ENCODE measurements at regions not wholly inside any gene's neighbourhood (a gene's known extent, or its start where the extent isn't known, plus 50 kb on each side); places are given as distances from the start of the nearest gene placed in this dataset.

GRCh38 chr9:13383855-13384254 is 104.4 kb upstream of the MPDZ start:
- TF ChIP-seq CTCF (conservative IDR thresholded peaks at IDR 0.05), result no peak
- Histone ChIP-seq H3K36me3 (ENCODE audit: control insufficient read depth, insufficient read depth, low read length) (no peaks in the 10 kb centered on the region), H3K9ac (ENCODE audit: extremely low read depth, low read length, poor library complexity, severe bottlenecking) (no peak overlapping the region), H3K4me1 (ENCODE audit: control insufficient read depth, insufficient read depth, low read length) (no peaks in the 10 kb centered on the region), H3K27ac (ENCODE audit: low read depth, low read length) (no peak overlapping the region), H3K4me3 (ENCODE audit: low read length) (no peak overlapping the region), H3K9me3 (ENCODE audit: control insufficient read depth, low read length) (no peaks in the 10 kb centered on the region), H3K27me3 (ENCODE audit: control insufficient read depth, insufficient read depth, low read length, poor library complexity, severe bottlenecking) (no peaks in the 10 kb centered on the region)
- Mint-ChIP-seq H3K27ac (no peak overlapping the region), H3K9me3 (peaks cover 8% of the 10 kb centered on the region), H3K36me3 (ENCODE audit: low read depth) (no peaks in the 10 kb centered on the region), H3K4me1 (no peaks in the 10 kb centered on the region), H3K27me3 (ENCODE audit: insufficient read depth) (no peaks in the 10 kb centered on the region), H3K4me3 (no peak overlapping the region)
- 94 to 100% methylated on average over 1 of the region's 1 CpG for WGBS, 2 experiments (ENCODE audit: insufficient coverage in 1 of 2, insufficient read length in 1 of 2)
- DNase-seq, result no peak

DNA sequence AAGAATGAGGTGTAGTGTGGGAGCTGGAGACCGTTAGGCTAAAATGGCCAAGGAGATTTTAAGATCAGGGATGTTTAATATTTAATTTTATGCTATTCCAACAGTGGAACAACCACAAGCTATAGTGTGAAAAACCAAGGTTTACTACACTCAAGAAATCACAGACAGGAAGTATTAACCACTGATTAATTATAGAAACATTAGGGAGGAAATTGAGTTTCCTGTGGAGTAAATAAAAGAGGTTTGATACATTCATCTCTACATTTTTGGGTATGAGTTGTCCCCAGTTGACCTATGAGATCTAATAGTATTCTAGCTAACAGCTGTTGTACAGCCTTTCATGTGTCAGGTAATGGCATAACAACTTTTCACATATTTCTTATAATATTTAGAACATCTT is 103.7 kb upstream of the MPDZ start:
- no peak overlapping the region for H3K9ac ChIP-seq (ENCODE audit: extremely low read depth, low read length, poor library complexity, severe bottlenecking)
- H3K27ac Mint-ChIP-seq, result no peak overlapping the region
- no peaks in the 10 kb centered on the region for H3K9me3 ChIP-seq (ENCODE audit: control insufficient read depth, low read length)
- peaks cover 8% of the 10 kb centered on the region for H3K9me3 Mint-ChIP-seq
- no peaks in the 10 kb centered on the region for H3K4me1 ChIP-seq (ENCODE audit: control insufficient read depth, insufficient read depth, low read length)
- H3K27me3 Mint-ChIP-seq (ENCODE audit: insufficient read depth), result no peaks in the 10 kb centered on the region
- H3K36me3 ChIP-seq (ENCODE audit: control insufficient read depth, insufficient read depth, low read length), result no peaks in the 10 kb centered on the region
- H3K4me1 Mint-ChIP-seq, result no peaks in the 10 kb centered on the region
- DNase-seq, result no peak
- TF ChIP-seq CTCF (conservative IDR thresholded peaks at IDR 0.05), result no peak
- no peak overlapping the region for H3K4me3 ChIP-seq (ENCODE audit: low read length)
- H3K27ac ChIP-seq (ENCODE audit: low read depth, low read length), result no peak overlapping the region
- 73 to 100% methylated on average over 1 of the region's 1 CpG for WGBS, 2 experiments (ENCODE audit: insufficient coverage in 1 of 2, insufficient read length in 1 of 2)
- no peaks in the 10 kb centered on the region for H3K36me3 Mint-ChIP-seq (ENCODE audit: low read depth)
- no peaks in the 10 kb centered on the region for H3K27me3 ChIP-seq (ENCODE audit: control insufficient read depth, insufficient read depth, low read length, poor library complexity, severe bottlenecking)
- no peak overlapping the region for H3K4me3 Mint-ChIP-seq

GRCh38 chr9:13382595-13382994 is 103.1 kb upstream of the MPDZ start:
- no peak for TF ChIP-seq CTCF (conservative IDR thresholded peaks at IDR 0.05)
- H3K4me1 ChIP-seq (ENCODE audit: control insufficient read depth, insufficient read depth, low read length), result no peaks in the 10 kb centered on the region
- DNase-seq, result no peak
- 96 to 100% methylated on average over 2 to 5 of the region's 5 CpGs for WGBS, 2 experiments (ENCODE audit: insufficient coverage in 1 of 2, insufficient read length in 1 of 2)
- no peaks in the 10 kb centered on the region for H3K27me3 Mint-ChIP-seq (ENCODE audit: insufficient read depth)
- no peak overlapping the region for H3K9ac ChIP-seq (ENCODE audit: extremely low read depth, low read length, poor library complexity, severe bottlenecking)
- no peaks in the 10 kb centered on the region for H3K27me3 ChIP-seq (ENCODE audit: control insufficient read depth, insufficient read depth, low read length, poor library complexity, severe bottlenecking)
- H3K27ac ChIP-seq (ENCODE audit: low read depth, low read length), result no peak overlapping the region
- H3K27ac Mint-ChIP-seq, result no peak overlapping the region
- H3K9me3 Mint-ChIP-seq, result peaks cover 8% of the 10 kb centered on the region
- H3K4me3 ChIP-seq (ENCODE audit: low read length), result no peak overlapping the region
- H3K4me1 Mint-ChIP-seq, result no peaks in the 10 kb centered on the region
- no peaks in the 10 kb centered on the region for H3K36me3 ChIP-seq (ENCODE audit: control insufficient read depth, insufficient read depth, low read length)
- no peak overlapping the region for H3K4me3 Mint-ChIP-seq
- H3K36me3 Mint-ChIP-seq (ENCODE audit: low read depth), result no peaks in the 10 kb centered on the region
- H3K9me3 ChIP-seq (ENCODE audit: control insufficient read depth, low read length), result no peaks in the 10 kb centered on the region
